Lung (tissue), 11 donors: ENCODE measurements at regions not wholly inside any gene's neighbourhood (a gene's known extent, or its start where the extent isn't known, plus 50 kb on each side); places are given as distances from the start of the nearest gene placed in this dataset.

Experiments used
- ATAC-seq: fragments of 200-7000 bp; cut with Tn5 transposase; one replicate; pipeline ENCODE4 v1.9.1; 2020; ENCODE audit warnings: moderate number of reproducible peaks; ENCODE audit not compliant: insufficient read depth, low FRiP score
- DNase-seq, 3 donors: peaks; one replicate each; pipeline ENCODE4 v3.0.0-alpha.2; 2013 to 2017
- H3K27ac ChIP-seq, 2 donors: one replicate each; pipeline ENCODE4 v1.5.1; 2013; ENCODE audit warnings: mild to moderate bottlenecking in 2 of 2, moderate library complexity in 2 of 2, control low read depth in 1 of 2, inconsistent platforms in 1 of 2, low read depth in 1 of 2, low read length in 1 of 2
- H3K27me3 ChIP-seq, 3 donors: one replicate each; pipeline ENCODE4 v1.5.1; 2013; ENCODE audit warnings: low read length in 2 of 3; ENCODE audit not compliant: control insufficient read depth in 3 of 3, insufficient read depth in 3 of 3
- H3K36me3 ChIP-seq, 4 donors: one replicate each; pipeline ENCODE4 v1.5.1; 2013; ENCODE audit warnings: low read length in 4 of 4, mild to moderate bottlenecking in 1 of 4, moderate library complexity in 1 of 4; ENCODE audit not compliant: control insufficient read depth in 4 of 4, insufficient read depth in 4 of 4
- H3K4me1 ChIP-seq, 5 donors: one replicate each; pipeline ENCODE4 v1.5.1; 2013; ENCODE audit warnings: low read length in 5 of 5, mild to moderate bottlenecking in 2 of 5, moderate library complexity in 1 of 5; ENCODE audit not compliant: control insufficient read depth in 5 of 5, insufficient read depth in 5 of 5
- H3K4me3 ChIP-seq: one replicate; pipeline ENCODE4 v1.5.1; 2013; ENCODE audit warnings: mild to moderate bottlenecking, control low read depth, moderate library complexity
- H3K9ac ChIP-seq, 2 donors: one replicate each; pipeline ENCODE4 v1.5.1; 2013; ENCODE audit warnings: low read length in 2 of 2, control low read depth in 1 of 2; ENCODE audit not compliant: insufficient read depth in 1 of 2
- H3K9me3 ChIP-seq, 4 donors: one replicate each; pipeline ENCODE4 v1.5.1; 2013; ENCODE audit warnings: low read length in 3 of 4, mild to moderate bottlenecking in 1 of 4, moderate library complexity in 1 of 4; ENCODE audit not compliant: control insufficient read depth in 4 of 4, insufficient read depth in 3 of 4
- WGBS, 2 donors: extraction: QIAGEN DNeasy Blood & Tissue Kit; methylation state at CpG; one replicate each; pipeline ENCODE4 v1.1.7; 2013; 5-methylcytosine and 5-hydroxymethylcytosine counted together
- TF ChIP-seq, protein P1 (sequence below): IDR thresholded peaks from 2 replicates; pipeline ENCODE4 v1.5.1; 2012; ENCODE audit warnings: mild to moderate bottlenecking; ENCODE audit errors: control extremely low read depth, extremely low read depth
- donor health status: control.
- donor health status: control.
- donor health status: Bipolar disorder and iron deficiency.
- donor health status: healthy.
- donor health status: DM: yes; HTN: yes; CAD: no.

DNA sequence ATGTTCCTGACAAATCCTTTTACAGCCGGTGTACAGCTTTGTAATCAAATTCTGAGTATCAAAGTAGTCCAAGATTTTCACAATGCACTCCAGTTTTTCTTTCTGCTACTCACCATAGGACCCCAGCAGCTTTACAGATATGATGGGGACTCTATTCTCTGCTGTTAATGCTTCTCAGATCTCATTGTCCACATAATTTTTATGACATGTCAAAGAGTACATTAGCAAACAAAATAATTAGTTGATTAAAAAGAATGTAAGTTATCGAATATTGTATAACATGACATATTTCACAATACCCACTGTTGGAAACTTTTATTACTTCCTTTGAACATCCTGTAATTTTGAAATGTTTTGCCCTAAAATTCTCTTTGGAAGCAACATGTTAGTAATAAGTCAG lies 81.4 kb upstream of the KIAA1217 start:
- WGBS, 2 donors: 45 to 63% methylated on average over 2 of the region's 2 CpGs
- Histone ChIP-seq H3K4me1 (peaks cover 0 to 20% (median 10%) of the 10 kb centered on the region in 5 donors), H3K36me3 (no peaks in the 10 kb centered on the region), H3K27me3 (no peaks in the 10 kb centered on the region), H3K27ac (no peak overlapping the region), H3K9ac (no peak overlapping the region), H3K9me3 (no peaks in the 10 kb centered on the region), H3K4me3 (no peak overlapping the region)
- TF ChIP-seq, protein P1, sequence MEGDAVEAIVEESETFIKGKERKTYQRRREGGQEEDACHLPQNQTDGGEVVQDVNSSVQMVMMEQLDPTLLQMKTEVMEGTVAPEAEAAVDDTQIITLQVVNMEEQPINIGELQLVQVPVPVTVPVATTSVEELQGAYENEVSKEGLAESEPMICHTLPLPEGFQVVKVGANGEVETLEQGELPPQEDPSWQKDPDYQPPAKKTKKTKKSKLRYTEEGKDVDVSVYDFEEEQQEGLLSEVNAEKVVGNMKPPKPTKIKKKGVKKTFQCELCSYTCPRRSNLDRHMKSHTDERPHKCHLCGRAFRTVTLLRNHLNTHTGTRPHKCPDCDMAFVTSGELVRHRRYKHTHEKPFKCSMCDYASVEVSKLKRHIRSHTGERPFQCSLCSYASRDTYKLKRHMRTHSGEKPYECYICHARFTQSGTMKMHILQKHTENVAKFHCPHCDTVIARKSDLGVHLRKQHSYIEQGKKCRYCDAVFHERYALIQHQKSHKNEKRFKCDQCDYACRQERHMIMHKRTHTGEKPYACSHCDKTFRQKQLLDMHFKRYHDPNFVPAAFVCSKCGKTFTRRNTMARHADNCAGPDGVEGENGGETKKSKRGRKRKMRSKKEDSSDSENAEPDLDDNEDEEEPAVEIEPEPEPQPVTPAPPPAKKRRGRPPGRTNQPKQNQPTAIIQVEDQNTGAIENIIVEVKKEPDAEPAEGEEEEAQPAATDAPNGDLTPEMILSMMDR: no peak
- ATAC-seq (no peak), DNase-seq (no peak)

DNA sequence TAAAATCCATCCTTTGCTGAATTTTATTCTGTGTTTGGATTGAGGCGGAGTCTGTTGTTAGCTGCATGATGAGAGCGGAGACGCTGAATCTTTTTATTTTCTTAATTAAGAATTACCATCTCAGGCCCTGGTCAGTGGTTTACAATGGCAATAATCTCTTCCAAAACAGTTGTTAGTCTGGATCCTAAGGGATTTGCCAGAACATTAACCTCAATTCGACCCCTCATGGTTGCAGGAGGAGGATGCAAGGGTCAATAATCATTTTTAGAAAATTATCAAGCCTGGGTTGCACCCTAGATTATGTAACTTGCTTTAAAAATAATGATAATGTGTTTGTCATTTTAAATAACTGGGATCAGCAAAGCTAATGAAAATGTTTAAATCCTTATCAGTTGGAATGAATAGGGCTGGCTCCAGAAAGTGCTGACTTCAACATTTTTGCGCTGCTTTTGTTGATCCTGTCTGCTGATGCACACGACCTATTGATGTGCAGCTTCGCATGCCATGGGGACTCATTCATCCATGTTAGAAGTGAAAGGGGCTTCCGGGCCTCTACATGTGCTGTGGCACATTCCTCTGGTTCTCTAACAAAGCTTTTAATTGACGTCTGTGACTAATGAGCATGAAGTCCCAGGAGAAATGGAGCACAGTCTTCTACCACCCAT lies 80.7 kb upstream of the KIAA1217 start:
- H3K27me3 ChIP-seq: no peaks in the 10 kb centered on the region
- DNase-seq: peak; percentile 20 to 74 (median 71)
- H3K4me1 ChIP-seq: peaks cover 0 to 20% (median 10%) of the 10 kb centered on the region in 5 donors
- ATAC-seq: no peak
- H3K4me3 ChIP-seq: no peak overlapping the region
- no peak overlapping the region for H3K9ac ChIP-seq
- TF ChIP-seq, protein P1: no peak
- WGBS, 2 donors: 58 to 71% methylated on average over 9 of the region's 9 CpGs
- H3K36me3 ChIP-seq: no peaks in the 10 kb centered on the region
- H3K9me3 ChIP-seq: no peaks in the 10 kb centered on the region
- H3K27ac ChIP-seq: no peak overlapping the region

DNA sequence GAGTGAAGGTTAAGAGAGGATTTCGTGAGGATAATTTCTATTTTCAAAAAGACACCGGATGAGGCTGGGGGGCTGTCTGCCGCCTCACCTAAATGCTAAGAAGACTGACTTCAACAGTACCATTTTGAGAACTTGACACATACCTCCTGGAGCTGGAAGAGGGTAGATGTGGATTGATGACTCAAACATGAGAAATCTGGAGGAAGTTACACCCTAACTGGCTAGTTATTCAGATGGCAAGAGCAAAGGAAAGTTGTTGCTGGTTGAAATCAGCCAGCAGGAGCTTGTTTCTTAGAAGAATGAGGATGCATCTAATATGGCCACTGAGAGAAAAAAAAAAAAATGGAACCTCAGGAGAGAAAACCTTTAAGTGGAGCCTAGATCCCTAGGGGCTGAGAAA lies 76.2 kb upstream of the KIAA1217 start:
- Histone ChIP-seq H3K27me3 (no peaks in the 10 kb centered on the region), H3K4me3 (no peak overlapping the region)
- 94% methylated on average over 3 of the region's 3 CpGs for WGBS, 2 donors

More for the DNA sequence above, 76.2 kb upstream of the KIAA1217 start:
- H3K36me3 ChIP-seq: no peaks in the 10 kb centered on the region
- ATAC-seq (no peak), DNase-seq (no peak)
- TF ChIP-seq, protein P1: no peak
- peaks cover 0 to 9% (median 0%) of the 10 kb centered on the region in 5 donors for H3K4me1 ChIP-seq
- H3K27ac ChIP-seq: no peak overlapping the region
- no peak overlapping the region for H3K9ac ChIP-seq
- no peaks in the 10 kb centered on the region for H3K9me3 ChIP-seq
